Right lobe of liver (tissue), 4 donors: ENCODE measurements at regions not wholly inside any gene's neighbourhood (a gene's known extent, or its start where the extent isn't known, plus 50 kb on each side); places are given as distances from the start of the nearest gene placed in this dataset.

Experiments used
- CTCF ChIP-seq, 4 donors: fragments of 200-600 bp in 3 of 4; fragments of 450-650 bp in 1 of 4; IDR thresholded peaks; one replicate each; pipeline versions ENCODE4 v1.5.1 to v1.8.0; 2016 to 2022; ENCODE audit warnings: antibody characterized with exemption in 4 of 4, mild to moderate bottlenecking in 2 of 4
- POLR2A ChIP-seq: fragments of 450-650 bp; IDR thresholded peaks from one replicate; pipeline ENCODE4 v1.6.1; 2017; ENCODE audit warnings: antibody characterized with exemption, mild to moderate bottlenecking
- donor health status: DM: no; HTN: no; CAD: no.
- donor health status: DM: no; HTN: no; CAD: no.
- donor health status: DM: no; HTN: yes; CAD: no.

- TF ChIP-seq POLR2A (no peak), CTCF (IDR thresholded peaks at IDR 0.05) (peak in 3 of 4 donors; percentile 9 to 25 (median 23))
Measured at GRCh38 chr12:90695415-90695814, 259.6 kb downstream of the CCER1 start.
